ENCODE measurements at regions not wholly inside any gene's neighbourhood (a gene's known extent, or its start where the extent isn't known, plus 50 kb on each side); places are given as distances from the start of the nearest gene placed in this dataset.

- no peak for TF ChIP-seq CTCF (IDR thresholded peaks at IDR 0.05)
- TF ChIP-seq POLR2A (IDR thresholded peaks at IDR 0.05) = no peak
- TF ChIP-seq EP300 (IDR thresholded peaks at IDR 0.05) = no peak
These were observed 216.1 kb upstream of the SGK1 start for GRCh38 chr6:134533991-134534390.

Data from suprapubic skin (tissue), 3 donors.